ENCODE measurements at regions not wholly inside any gene's neighbourhood (a gene's known extent, or its start where the extent isn't known, plus 50 kb on each side); places are given as distances from the start of the nearest gene placed in this dataset.

- TF ChIP-seq, protein P1, sequence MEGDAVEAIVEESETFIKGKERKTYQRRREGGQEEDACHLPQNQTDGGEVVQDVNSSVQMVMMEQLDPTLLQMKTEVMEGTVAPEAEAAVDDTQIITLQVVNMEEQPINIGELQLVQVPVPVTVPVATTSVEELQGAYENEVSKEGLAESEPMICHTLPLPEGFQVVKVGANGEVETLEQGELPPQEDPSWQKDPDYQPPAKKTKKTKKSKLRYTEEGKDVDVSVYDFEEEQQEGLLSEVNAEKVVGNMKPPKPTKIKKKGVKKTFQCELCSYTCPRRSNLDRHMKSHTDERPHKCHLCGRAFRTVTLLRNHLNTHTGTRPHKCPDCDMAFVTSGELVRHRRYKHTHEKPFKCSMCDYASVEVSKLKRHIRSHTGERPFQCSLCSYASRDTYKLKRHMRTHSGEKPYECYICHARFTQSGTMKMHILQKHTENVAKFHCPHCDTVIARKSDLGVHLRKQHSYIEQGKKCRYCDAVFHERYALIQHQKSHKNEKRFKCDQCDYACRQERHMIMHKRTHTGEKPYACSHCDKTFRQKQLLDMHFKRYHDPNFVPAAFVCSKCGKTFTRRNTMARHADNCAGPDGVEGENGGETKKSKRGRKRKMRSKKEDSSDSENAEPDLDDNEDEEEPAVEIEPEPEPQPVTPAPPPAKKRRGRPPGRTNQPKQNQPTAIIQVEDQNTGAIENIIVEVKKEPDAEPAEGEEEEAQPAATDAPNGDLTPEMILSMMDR (IDR thresholded peaks at IDR 0.05), result no peak
- no peak for TF ChIP-seq POLR2A (IDR thresholded peaks at IDR 0.05)
Observed at GRCh38 chr7:46165276-46165675, 244.2 kb upstream of the IGFBP3 start.
